Choroid plexus epithelial cell (primary cell): ENCODE measurements at regions not wholly inside any gene's neighbourhood (a gene's known extent, or its start where the extent isn't known, plus 50 kb on each side); places are given as distances from the start of the nearest gene placed in this dataset.

ENCODE experiments used
- DNase-seq: peaks from one replicate; pipeline ENCODE4 v3.0.0-alpha.2; 2010; ENCODE audit warnings: low read depth
- H3K4me3 ChIP-seq: 2 replicates; pipeline ENCODE4 v1.5.1; 2011; ENCODE audit warnings: low read depth, mild to moderate bottlenecking, control low read depth, low read length, moderate library complexity
- TF ChIP-seq, protein P1 (sequence below): conservative IDR thresholded peaks from 2 replicates; pipeline ENCODE4 v1.5.1; 2011; ENCODE audit warnings: low read depth, mild to moderate bottlenecking, control low read depth, inconsistent platforms, low read length, moderate library complexity

DNA sequence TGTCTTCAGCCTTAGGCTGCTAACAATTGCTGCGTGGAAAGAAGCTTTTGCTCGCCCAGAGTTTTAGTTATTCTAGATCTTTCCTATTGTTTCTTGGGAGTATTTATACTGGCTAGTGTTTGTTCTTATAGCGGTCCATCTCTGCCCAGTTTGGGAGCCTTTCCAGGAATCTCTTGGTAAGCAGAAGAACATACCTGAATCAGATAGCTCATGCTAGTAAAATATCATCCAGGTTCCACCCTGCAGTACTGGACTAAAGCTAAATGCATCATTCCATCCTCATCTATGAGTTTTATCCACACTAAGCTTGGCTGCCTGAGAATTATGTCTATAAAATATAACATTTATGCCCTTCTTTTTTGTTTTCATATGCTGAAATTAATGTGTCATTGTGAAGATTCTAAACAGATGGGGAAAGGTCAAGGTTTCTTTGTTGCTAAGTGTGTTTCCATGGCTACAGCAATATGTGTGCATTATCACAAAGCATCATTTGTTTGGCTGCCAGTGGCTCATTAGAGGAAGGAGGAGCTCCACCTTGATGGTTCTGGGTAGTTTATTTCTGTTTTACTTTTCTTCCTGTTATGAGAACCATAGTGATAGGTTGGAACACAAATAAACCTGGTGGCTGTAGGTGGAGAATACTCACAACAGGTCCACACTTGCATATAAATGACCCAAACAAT lies 182.8 kb downstream of the PIK3C3 start:
- DNase-seq, result no peak
- TF ChIP-seq, protein P1, sequence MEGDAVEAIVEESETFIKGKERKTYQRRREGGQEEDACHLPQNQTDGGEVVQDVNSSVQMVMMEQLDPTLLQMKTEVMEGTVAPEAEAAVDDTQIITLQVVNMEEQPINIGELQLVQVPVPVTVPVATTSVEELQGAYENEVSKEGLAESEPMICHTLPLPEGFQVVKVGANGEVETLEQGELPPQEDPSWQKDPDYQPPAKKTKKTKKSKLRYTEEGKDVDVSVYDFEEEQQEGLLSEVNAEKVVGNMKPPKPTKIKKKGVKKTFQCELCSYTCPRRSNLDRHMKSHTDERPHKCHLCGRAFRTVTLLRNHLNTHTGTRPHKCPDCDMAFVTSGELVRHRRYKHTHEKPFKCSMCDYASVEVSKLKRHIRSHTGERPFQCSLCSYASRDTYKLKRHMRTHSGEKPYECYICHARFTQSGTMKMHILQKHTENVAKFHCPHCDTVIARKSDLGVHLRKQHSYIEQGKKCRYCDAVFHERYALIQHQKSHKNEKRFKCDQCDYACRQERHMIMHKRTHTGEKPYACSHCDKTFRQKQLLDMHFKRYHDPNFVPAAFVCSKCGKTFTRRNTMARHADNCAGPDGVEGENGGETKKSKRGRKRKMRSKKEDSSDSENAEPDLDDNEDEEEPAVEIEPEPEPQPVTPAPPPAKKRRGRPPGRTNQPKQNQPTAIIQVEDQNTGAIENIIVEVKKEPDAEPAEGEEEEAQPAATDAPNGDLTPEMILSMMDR, result no peak
- no peak overlapping the region for H3K4me3 ChIP-seq

- no peak overlapping the region for H3K4me3 ChIP-seq
- TF ChIP-seq, protein P1, result no peak
- peak; percentile 12 for DNase-seq
These were observed 186.4 kb downstream of the PIK3C3 start for GRCh38 chr18:42141439-42141838.

DNA sequence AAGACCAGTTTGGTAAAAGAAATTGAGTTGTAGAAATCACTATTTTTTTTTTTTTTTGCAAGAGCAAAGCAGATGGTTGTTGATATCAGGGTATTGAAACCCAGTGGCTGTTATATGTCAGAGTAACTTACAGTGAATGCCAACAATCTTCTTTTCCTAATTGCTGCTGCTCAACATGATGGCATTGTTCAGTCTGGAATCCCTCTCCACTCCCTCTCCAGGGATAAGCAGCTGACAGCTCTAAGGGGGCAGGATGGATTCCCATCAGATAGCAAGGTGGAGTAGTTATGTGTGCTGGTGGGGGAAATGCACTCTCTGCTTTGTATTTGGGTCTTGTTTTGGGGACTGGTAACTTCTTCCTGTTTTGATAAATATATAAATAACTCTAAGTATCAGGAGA lies 200.0 kb downstream of the PIK3C3 start:
- DNase-seq, result no peak
- TF ChIP-seq, protein P1, result no peak
- no peak overlapping the region for H3K4me3 ChIP-seq

GRCh38 chr18:42156281-42156680 lies 201.2 kb downstream of the PIK3C3 start:
- no peak overlapping the region for H3K4me3 ChIP-seq
- DNase-seq, result no peak
- TF ChIP-seq, protein P1, result no peak

- no peak overlapping the region for H3K4me3 ChIP-seq
- no peak for DNase-seq
- TF ChIP-seq, protein P1, result no peak
These were observed 202.4 kb downstream of the PIK3C3 start for GRCh38 chr18:42157420-42157819.

- DNase-seq, result no peak
- no peak overlapping the region for H3K4me3 ChIP-seq
- TF ChIP-seq, protein P1, result no peak
These were observed 202.8 kb downstream of the PIK3C3 start for GRCh38 chr18:42157878-42158277.

DNA sequence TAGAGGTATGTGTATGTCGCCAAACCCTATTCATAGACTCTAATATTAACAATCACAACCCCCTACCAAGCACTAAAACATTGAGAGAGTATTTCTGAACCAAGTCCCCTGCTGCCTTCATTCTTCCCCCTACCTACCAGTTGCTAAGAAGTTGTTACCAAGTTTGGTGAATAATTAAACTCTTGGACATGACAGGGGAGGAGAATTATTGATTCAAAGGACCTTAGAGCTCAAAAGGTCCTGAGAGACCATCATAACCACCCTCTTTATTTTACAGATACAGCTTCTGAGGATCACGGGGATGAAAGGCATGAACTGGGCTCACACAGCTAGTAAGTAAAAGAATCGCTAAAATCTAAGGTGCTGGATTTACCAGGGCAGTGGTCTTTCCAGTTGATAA lies 204.1 kb downstream of the PIK3C3 start:
- DNase-seq, result no peak
- TF ChIP-seq, protein P1, result no peak
- no peak overlapping the region for H3K4me3 ChIP-seq
